Heart right ventricle (tissue), 16 donors: ENCODE measurements at regions not wholly inside any gene's neighbourhood (a gene's known extent, or its start where the extent isn't known, plus 50 kb on each side); places are given as distances from the start of the nearest gene placed in this dataset.

Source experiments
- ATAC-seq, 8 donors: fragments of 200-7000 bp; cut with Tn5 transposase; one replicate each; pipeline ENCODE4 v1.9.1; 2020; ENCODE audit warnings: mild to moderate bottlenecking in 8 of 8, moderate library complexity in 8 of 8, moderate number of reproducible peaks in 1 of 8
- DNase-seq, 2 donors: peaks; one replicate each; pipeline ENCODE4 v3.0.0-alpha.2; 2020
- H3K27ac ChIP-seq, 10 donors: fragments of 200-600 bp; sonication (generic) in 2 of 10; one replicate each; pipeline versions ENCODE4 v1.5.0 to v1.8.0; 2020 to 2022; ENCODE audit warnings: mild to moderate bottlenecking in 3 of 10
- H3K27me3 ChIP-seq, 7 donors: fragments of 200-600 bp; one replicate each; pipeline ENCODE4 v1.8.0; 2021 to 2022; ENCODE audit warnings: mild to moderate bottlenecking in 2 of 7
- H3K36me3 ChIP-seq, 9 donors: fragments of 200-600 bp; sonication (generic) in 1 of 9; one replicate each; pipeline versions ENCODE4 v1.5.0 to v1.8.0; 2020 to 2022; ENCODE audit warnings: mild to moderate bottlenecking in 2 of 9
- H3K4me1 ChIP-seq, 9 donors: fragments of 200-600 bp; sonication (generic) in 1 of 9; one replicate each; pipeline versions ENCODE4 v1.5.0 to v1.8.0; 2020 to 2022; ENCODE audit warnings: mild to moderate bottlenecking in 4 of 9
- H3K4me3 ChIP-seq, 10 donors: fragments of 200-600 bp; sonication (generic) in 2 of 10; one replicate each; pipeline versions ENCODE4 v1.5.0 to v1.8.0; 2020 to 2022; ENCODE audit warnings: mild to moderate bottlenecking in 7 of 10, moderate library complexity in 2 of 10
- H3K9me3 ChIP-seq, 11 donors: fragments of 200-600 bp in 10 of 11; sonication (generic) in 2 of 11; one replicate each; pipeline versions ENCODE4 v1.5.0 to v1.8.0; 2013 to 2022; ENCODE audit warnings: mild to moderate bottlenecking in 2 of 11, control low read depth in 1 of 11, moderate library complexity in 1 of 11
- CTCF ChIP-seq, 9 donors: fragments of 200-600 bp; sonication (generic) in 2 of 9; IDR thresholded peaks; one replicate each; pipeline versions ENCODE4 v1.5.0 to v1.8.0; 2021 to 2022; ENCODE audit warnings: antibody characterized with exemption in 9 of 9, mild to moderate bottlenecking in 5 of 9, moderate library complexity in 1 of 9
- WGBS, 2 donors: extraction: QIAGEN DNeasy Blood & Tissue Kit; methylation state at CpG; one replicate each; pipeline ENCODE4 v1.1.7; 2013; ENCODE audit warnings: inconsistent platforms in 1 of 2; 5-methylcytosine and 5-hydroxymethylcytosine counted together
- intact Hi-C, 10 donors: fragments of 100-400 bp; cut with DNase I; formaldehyde crosslinking; loops; one replicate each; pipeline versions ENCODE4 v1.11.1 to v1.14.2; 2022
- donor health status: Arrhythmogenic right ventricular cardiomyopathy.
- donor health status: ischemic (EF 13 %, LVEDD 7.1; RV severe dilation, severe dysfunction).
- donor health status: healthy with polysubstance abuse.
- donor health status: DM: no; HTN: yes; CAD: no.
- donor health status: DM: no; HTN: no; CAD: no.
- donor health status: ischemic (EF 25% LVEDD 6.9; RV normal size, moderate dysfunction).
- donor health status: ischemic (EF 25% LVEDD 5.7; RV mildly dilated, moderate dysfunction).
- donor health status: healthy.
- donor health status: DM: yes; HTN: yes; CAD: no.
- donor health status: Ischemic cardiomyopathy.
- donor health status: ischemic (EF 35%, LVEDD 5.7; RV mildly dilated, moderate dysfunction).
- donor health status: nonischemic (EF 11% LVEDD 7.7; RV severe dilation, severe dysfunction).
- donor health status: DM: yes; HTN: yes; CAD: no.
- donor health status: PGD.
- donor health status: ischemic (EF 29% LVEDD 5.4; RV normal size, mild dysfunction).
- donor health status: nonischemic (EF 23%, LVEDD 6.1; RV moderate dilation, normal function).

GRCh38 chr17:63095879-63096278, 129.8 kb downstream of the TANC2 start:
- no peaks in the 10 kb centered on the region for H3K36me3 ChIP-seq
- no peak overlapping the region for H3K4me3 ChIP-seq
- intact Hi-C loops, result no loop called here
- DNase-seq, result no peak
- H3K4me1 ChIP-seq, result no peaks in the 10 kb centered on the region
- TF ChIP-seq CTCF (IDR thresholded peaks at IDR 0.05), result no peak
- peaks cover 0 to 10% (median 0%) of the 10 kb centered on the region in 11 donors for H3K9me3 ChIP-seq
- no peak overlapping the region for H3K27ac ChIP-seq
- no peak for ATAC-seq
- whole genome bisulfite sequencing, 2 donors, result 98% methylated on average over 1 of the region's 1 CpG
- H3K27me3 ChIP-seq, result no peaks in the 10 kb centered on the region

GRCh38 chr17:63096426-63096825, 130.4 kb downstream of the TANC2 start:
- H3K27me3 ChIP-seq, result no peaks in the 10 kb centered on the region
- WGBS, 2 donors, result 84 to 90% methylated on average over 5 of the region's 5 CpGs
- H3K36me3 ChIP-seq, result no peaks in the 10 kb centered on the region
- no peak overlapping the region for H3K27ac ChIP-seq
- H3K4me1 ChIP-seq, result no peaks in the 10 kb centered on the region
- no peak for TF ChIP-seq CTCF (IDR thresholded peaks at IDR 0.05)
- peaks cover 0 to 6% (median 0%) of the 10 kb centered on the region in 11 donors for H3K9me3 ChIP-seq
- DNase-seq (no peak), ATAC-seq (no peak)
- intact Hi-C loops, result no loop called here
- no peak overlapping the region for H3K4me3 ChIP-seq

GRCh38 chr17:63099425-63099824, 133.4 kb downstream of the TANC2 start:
- 85 to 89% methylated on average over 1 of the region's 1 CpG for WGBS, 2 donors
- no peak for TF ChIP-seq CTCF (IDR thresholded peaks at IDR 0.05)
- Histone ChIP-seq H3K27ac (no peak overlapping the region), H3K27me3 (no peaks in the 10 kb centered on the region), H3K4me1 (no peaks in the 10 kb centered on the region), H3K4me3 (no peak overlapping the region), H3K9me3 (no peaks in the 10 kb centered on the region), H3K36me3 (no peaks in the 10 kb centered on the region)
- ATAC-seq (no peak), DNase-seq (no peak)
- intact Hi-C loops, result no loop called here

DNA sequence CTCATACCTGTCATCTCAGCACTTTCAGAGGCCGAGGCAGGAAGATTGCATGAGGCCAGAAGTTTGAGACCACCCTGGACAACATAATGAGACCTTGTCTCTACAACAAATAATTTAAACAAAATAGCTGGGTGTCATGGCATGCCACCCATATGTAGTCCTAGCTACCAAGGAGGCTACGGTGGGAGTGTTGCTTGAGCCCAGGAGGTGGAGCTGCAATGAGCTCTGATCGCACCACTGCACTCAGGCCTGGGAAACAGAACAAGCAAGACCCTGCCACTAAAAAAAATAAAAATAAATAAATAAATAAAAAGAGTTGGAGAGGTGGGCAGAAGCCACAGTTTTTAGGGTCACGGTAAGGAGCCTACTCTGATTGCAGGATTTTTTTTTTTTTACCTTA, 136.0 kb downstream of the TANC2 start:
- H3K27me3 ChIP-seq, result no peaks in the 10 kb centered on the region
- H3K9me3 ChIP-seq, result no peaks in the 10 kb centered on the region
- no peaks in the 10 kb centered on the region for H3K4me1 ChIP-seq
- no peaks in the 10 kb centered on the region for H3K36me3 ChIP-seq
- WGBS, 2 donors, result 98% methylated on average over 4 of the region's 4 CpGs
- DNase-seq, result no peak
- TF ChIP-seq CTCF (IDR thresholded peaks at IDR 0.05), result no peak
- no peak overlapping the region for H3K27ac ChIP-seq
- no peak overlapping the region for H3K4me3 ChIP-seq
- no peak for ATAC-seq
- intact Hi-C loops, result no loop called here

GRCh38 chr17:63106050-63106449, 140.0 kb downstream of the TANC2 start:
- H3K4me1 ChIP-seq, result no peaks in the 10 kb centered on the region
- no peak overlapping the region for H3K27ac ChIP-seq
- H3K4me3 ChIP-seq, result no peak overlapping the region
- no peak for ATAC-seq
- TF ChIP-seq CTCF (IDR thresholded peaks at IDR 0.05), result no peak
- DNase-seq, result no peak
- WGBS, 2 donors, result 93 to 95% methylated on average over 1 of the region's 1 CpG
- H3K27me3 ChIP-seq, result no peaks in the 10 kb centered on the region
- no peaks in the 10 kb centered on the region for H3K36me3 ChIP-seq
- intact Hi-C loops, result no loop called here
- no peaks in the 10 kb centered on the region for H3K9me3 ChIP-seq
